ENCODE measurements at regions not wholly inside any gene's neighbourhood (a gene's known extent, or its start where the extent isn't known, plus 50 kb on each side); places are given as distances from the start of the nearest gene placed in this dataset.
"Not testable (repeated sequence)": the region's sequence is repeated elsewhere in the genome, so short reads cannot be mapped to it uniquely, and the experiment has no call there.

- TF ChIP-seq CTCF (IDR thresholded peaks at IDR 0.05): no peak
- Histone ChIP-seq H3K27me3 (no peaks in the 10 kb centered on the region), H3K36me3 (no peaks in the 10 kb centered on the region), H3K4me3 (no peak overlapping the region), H3K27ac (no peak overlapping the region), H3K9me3 (peaks cover 0 to 11% of the 10 kb centered on the region in 2 donors), H3K4me1 (no peaks in the 10 kb centered on the region)
- DNase-seq (ENCODE audit: low spot score): no peak
Observed at GRCh38 chr5:30469691-30470090, 723.8 kb upstream of the CDH6 start.

- no peak overlapping the region for H3K27ac ChIP-seq
- TF ChIP-seq CTCF (IDR thresholded peaks at IDR 0.05): no peak
- no peaks in the 10 kb centered on the region for H3K36me3 ChIP-seq
- no peak overlapping the region for H3K4me3 ChIP-seq
- no peaks in the 10 kb centered on the region for H3K4me1 ChIP-seq
- no peak for DNase-seq (ENCODE audit: low spot score)
- peaks cover 0 to under 1% of the 10 kb centered on the region in 2 donors for H3K9me3 ChIP-seq
- no peaks in the 10 kb centered on the region for H3K27me3 ChIP-seq
Observed at GRCh38 chr5:30458681-30459080, 734.8 kb upstream of the CDH6 start.

GRCh38 chr5:30455484-30455883 is 738.0 kb upstream of the CDH6 start:
- not testable (repeated sequence) for DNase-seq (ENCODE audit: low spot score); H3K36me3 ChIP-seq; H3K27me3 ChIP-seq; H3K9me3 ChIP-seq; H3K27ac ChIP-seq; H3K4me1 ChIP-seq; H3K4me3 ChIP-seq

GRCh38 chr5:30453168-30453567 is 740.3 kb upstream of the CDH6 start:
- TF ChIP-seq CTCF (IDR thresholded peaks at IDR 0.05): no peak
- Histone ChIP-seq H3K36me3 (no peaks in the 10 kb centered on the region), H3K4me3 (no peak overlapping the region), H3K9me3 (no peaks in the 10 kb centered on the region), H3K4me1 (no peaks in the 10 kb centered on the region), H3K27ac (no peak overlapping the region), H3K27me3 (no peaks in the 10 kb centered on the region)
- no peak for DNase-seq (ENCODE audit: low spot score)

- H3K36me3 ChIP-seq: no peaks in the 10 kb centered on the region
- H3K4me3 ChIP-seq: no peak overlapping the region
- no peaks in the 10 kb centered on the region for H3K27me3 ChIP-seq
- H3K9me3 ChIP-seq: no peaks in the 10 kb centered on the region
- no peak for DNase-seq (ENCODE audit: low spot score)
- TF ChIP-seq CTCF (IDR thresholded peaks at IDR 0.05): no peak
- H3K27ac ChIP-seq: no peak overlapping the region
- H3K4me1 ChIP-seq: no peaks in the 10 kb centered on the region
Observed at GRCh38 chr5:30450153-30450552, 743.3 kb upstream of the CDH6 start.

- no peak overlapping the region for H3K27ac ChIP-seq
- H3K27me3 ChIP-seq: no peaks in the 10 kb centered on the region
- H3K4me1 ChIP-seq: no peaks in the 10 kb centered on the region
- no peak overlapping the region for H3K4me3 ChIP-seq
- no peaks in the 10 kb centered on the region for H3K36me3 ChIP-seq
- no peak for TF ChIP-seq CTCF (IDR thresholded peaks at IDR 0.05)
- H3K9me3 ChIP-seq: no peaks in the 10 kb centered on the region
- DNase-seq (ENCODE audit: low spot score): no peak
Observed at GRCh38 chr5:30447431-30447830, 746.1 kb upstream of the CDH6 start.
